GM19025 (cell line): ENCODE measurements at regions not wholly inside any gene's neighbourhood (a gene's known extent, or its start where the extent isn't known, plus 50 kb on each side); places are given as distances from the start of the nearest gene placed in this dataset.

Experiments used
- ATAC-seq: cut with Tn5 transposase; IDR thresholded peaks from one replicate; pipeline ENCODE4 v1.9.1; 2021; ENCODE audit warnings: mild to moderate bottlenecking, low read depth, moderate library complexity; ENCODE audit not compliant: unreplicated experiment

DNA sequence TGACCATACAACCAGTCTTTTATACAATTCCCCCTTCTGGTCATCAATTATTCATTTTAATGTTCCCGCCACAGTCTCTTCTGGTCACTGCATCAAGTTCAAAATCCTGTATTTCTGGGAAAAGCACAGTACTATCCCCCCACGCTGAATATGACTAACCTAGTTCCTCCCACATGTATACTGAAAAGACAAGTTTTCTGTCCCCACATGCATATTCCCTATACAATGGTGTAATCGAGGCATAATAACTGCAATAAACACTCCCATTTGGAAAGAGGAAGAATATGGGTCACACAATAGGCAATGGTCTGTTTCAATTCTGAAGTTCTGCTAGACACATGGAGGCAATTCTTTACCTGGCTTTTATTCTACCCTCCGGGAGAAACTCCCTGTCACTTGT, 344.9 kb downstream of the EFNA5 start:
- no peak for ATAC-seq

- ATAC-seq, result no peak
These were observed 345.9 kb downstream of the EFNA5 start for GRCh38 chr5:107324809-107325208.

DNA sequence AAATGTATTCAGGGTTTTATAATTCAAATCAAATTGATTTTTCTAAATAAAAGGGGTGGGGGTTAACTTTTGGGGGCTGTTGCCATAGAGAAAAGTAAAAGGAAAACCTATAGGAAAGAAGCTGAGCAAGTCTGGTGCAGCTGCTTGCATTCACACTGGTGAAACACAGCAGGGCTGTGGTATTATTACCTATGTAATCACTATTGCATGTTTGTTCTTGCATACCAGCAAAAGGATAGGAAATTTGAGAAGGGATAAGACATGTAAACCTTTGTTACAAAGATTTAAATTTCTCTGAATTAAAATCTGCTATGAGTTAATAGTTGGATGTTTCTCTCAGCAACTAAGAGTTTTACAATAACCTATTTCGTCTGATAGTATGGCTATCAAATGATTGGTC, 346.7 kb downstream of the EFNA5 start:
- no peak for ATAC-seq

DNA sequence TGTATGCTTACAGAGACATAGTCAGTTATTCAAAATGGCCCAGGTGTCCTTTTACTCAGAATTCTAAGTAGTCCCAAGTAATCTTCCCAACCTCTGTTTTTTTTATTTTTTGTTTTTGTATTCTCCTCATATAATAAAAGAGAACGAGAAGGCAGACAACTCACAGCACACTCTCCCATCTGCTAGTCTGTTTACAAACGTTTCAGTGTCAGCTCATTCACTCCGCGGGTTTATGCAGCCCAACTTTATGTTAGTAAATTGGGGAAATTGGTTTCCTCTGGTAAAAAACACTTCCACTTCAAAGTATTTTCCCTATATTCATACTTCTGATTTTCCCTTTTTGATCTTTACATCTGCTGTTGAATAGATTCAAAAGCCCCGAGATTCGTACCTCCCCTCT, 347.2 kb downstream of the EFNA5 start:
- no peak for ATAC-seq

GRCh38 chr5:107322936-107323335, 347.8 kb downstream of the EFNA5 start:
- no peak for ATAC-seq

GRCh38 chr5:107321906-107322305, 348.8 kb downstream of the EFNA5 start:
- ATAC-seq, result no peak

- no peak for ATAC-seq
These were observed 349.9 kb downstream of the EFNA5 start for GRCh38 chr5:107320846-107321245.

GRCh38 chr5:107320376-107320775, 350.4 kb downstream of the EFNA5 start:
- ATAC-seq, result no peak

DNA sequence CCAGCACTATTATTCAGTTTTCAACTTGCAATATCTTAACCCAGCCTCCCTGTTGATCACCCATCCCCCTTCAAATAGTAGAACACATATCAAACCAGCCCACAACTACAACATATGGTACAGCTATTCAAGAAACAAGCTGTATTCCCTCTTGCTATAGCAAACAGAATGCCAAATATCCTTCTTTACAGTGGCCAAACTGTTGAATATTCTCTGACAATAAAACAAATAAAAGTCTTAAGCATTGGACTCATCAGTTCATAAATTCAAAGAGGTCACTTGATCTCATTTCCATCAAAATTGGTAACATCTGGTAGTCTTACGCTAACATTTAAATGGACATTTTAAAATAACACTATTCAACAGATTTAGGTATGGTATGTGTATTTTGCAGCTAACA, 350.8 kb downstream of the EFNA5 start:
- ATAC-seq, result no peak

GRCh38 chr5:107314330-107314729, 356.4 kb downstream of the EFNA5 start:
- ATAC-seq, result no peak

- ATAC-seq, result no peak
These were observed 356.8 kb downstream of the EFNA5 start for GRCh38 chr5:107313921-107314320.

- ATAC-seq, result no peak
These were observed 357.6 kb downstream of the EFNA5 start for GRCh38 chr5:107313098-107313497.

GRCh38 chr5:107310181-107310580, 360.6 kb downstream of the EFNA5 start:
- no peak for ATAC-seq

DNA sequence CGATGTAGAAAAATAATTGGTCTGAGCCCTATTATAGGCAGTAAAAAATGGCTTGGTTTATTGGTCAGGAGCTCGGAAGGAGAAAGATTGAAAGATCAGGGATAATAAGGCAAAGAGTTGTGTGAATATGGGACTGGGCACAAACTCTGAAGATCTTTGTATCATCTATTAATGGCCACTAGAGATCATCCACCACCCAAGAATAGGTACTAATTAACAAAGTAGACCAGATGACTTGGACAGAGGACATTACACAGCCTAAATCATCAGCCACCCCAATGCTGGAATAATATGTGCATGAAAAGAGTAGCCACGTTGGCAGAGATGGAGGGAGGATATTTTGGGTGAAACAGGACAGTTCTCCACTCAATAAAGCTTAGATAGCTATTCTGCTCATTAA, 364.1 kb downstream of the EFNA5 start:
- ATAC-seq, result no peak

- ATAC-seq, result no peak
These were observed 364.7 kb downstream of the EFNA5 start for GRCh38 chr5:107306002-107306401.

GRCh38 chr5:107304684-107305083, 366.1 kb downstream of the EFNA5 start:
- ATAC-seq, result no peak

GRCh38 chr5:107303171-107303968, 367.4 kb downstream of the EFNA5 start:
- no peak for ATAC-seq

GRCh38 chr5:107302441-107302840, 368.3 kb downstream of the EFNA5 start:
- ATAC-seq, result peak; percentile 41

DNA sequence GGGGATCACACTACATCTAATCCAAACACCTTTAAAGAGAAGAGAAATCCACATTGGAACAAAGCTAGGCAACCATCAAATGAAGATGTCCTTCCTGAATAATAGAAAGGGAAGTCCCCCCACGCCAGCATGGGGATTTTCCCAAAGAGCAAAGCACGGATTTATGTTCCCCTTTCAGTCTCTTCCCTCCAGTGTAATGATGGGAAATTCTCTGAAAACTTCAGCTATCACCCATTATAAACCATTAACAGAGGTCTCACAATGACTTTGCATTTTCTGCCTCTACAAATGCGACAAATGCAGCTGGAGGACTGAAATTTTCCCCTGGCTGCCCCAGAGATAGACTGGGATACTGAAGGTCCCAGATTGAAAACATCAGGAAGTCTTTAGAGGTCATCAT, 368.7 kb downstream of the EFNA5 start:
- ATAC-seq, result peak; percentile 34

GRCh38 chr5:107300721-107301327, 369.9 kb downstream of the EFNA5 start:
- no peak for ATAC-seq

- ATAC-seq, result peak; percentile 27
These were observed 374.2 kb downstream of the EFNA5 start for GRCh38 chr5:107296572-107296971.

GRCh38 chr5:107295914-107296313, 374.8 kb downstream of the EFNA5 start:
- ATAC-seq, result no peak
